Left kidney (tissue), 1 donor: ENCODE measurements at regions not wholly inside any gene's neighbourhood (a gene's known extent, or its start where the extent isn't known, plus 50 kb on each side); places are given as distances from the start of the nearest gene placed in this dataset.
"Not testable (repeated sequence)": the region's sequence is repeated elsewhere in the genome, so short reads cannot be mapped to it uniquely, and the experiment has no call there.

Experiments
- DNase-seq: peaks from one replicate; pipeline ENCODE4 v3.0.0-alpha.2; 2013

DNA sequence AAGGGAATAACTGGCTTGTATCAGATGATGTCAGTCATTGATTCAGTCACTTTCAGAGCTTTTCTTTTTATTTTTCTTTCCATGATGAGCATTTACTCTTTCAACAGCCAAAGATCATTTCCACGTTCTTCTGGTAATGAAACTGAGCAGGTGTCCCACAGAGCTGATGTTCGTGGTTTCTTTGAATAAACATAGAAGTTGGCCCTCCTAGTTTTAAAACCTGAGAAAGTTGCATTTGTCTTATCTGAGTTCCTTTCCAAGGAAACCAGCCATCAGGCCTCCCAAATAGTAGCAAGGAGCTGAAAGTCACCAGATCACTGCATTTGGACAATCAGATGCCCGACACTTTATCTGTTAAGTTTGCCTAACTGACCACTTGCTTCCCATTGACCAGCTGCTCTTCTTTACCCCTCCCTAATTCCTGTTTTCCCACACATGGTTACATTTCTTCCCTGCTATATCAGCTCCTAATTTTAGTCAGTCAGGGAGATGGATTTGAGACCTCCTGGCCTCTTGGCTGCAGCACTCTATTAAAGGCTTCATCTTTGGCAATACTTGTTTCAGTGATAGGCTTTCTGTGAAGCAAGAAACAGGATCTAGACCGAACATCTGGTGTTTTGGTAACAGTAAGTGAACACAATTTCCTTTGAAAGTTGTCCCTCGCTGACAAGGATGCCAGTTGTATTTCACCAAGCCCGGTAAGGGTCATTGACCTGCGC, 420.8 kb downstream of the CHSY3 start:
- DNase-seq, result no peak

DNA sequence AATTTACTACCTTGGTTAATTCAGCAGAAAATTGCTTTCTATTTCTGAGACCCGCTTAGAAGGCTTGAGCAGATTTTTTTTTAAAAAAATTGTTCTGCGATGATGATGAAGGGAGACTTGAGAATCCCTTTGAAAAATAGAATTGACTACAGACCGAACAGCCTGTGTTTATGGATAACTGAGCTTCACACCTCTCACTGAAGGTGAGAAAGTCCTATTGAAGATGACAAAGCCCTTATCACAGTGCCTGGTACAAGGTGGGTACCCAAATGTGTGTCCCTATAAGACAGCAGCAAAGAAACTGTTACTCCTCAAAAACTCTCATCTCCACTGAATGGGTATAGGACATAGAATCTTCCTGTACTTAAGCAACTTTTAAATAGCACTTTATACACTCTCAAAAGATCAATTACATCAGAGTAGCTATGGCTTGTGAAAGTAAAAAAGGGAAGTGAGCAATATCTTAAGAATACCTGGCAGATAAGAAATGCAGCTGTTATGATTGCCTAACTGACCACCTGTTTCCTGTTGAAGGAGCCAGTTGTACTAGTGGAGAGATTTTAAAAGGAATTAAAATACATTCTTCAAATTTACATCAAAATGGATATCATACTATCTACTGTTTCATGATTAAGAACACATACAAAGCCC, 419.7 kb downstream of the CHSY3 start:
- DNase-seq, result no peak

DNA sequence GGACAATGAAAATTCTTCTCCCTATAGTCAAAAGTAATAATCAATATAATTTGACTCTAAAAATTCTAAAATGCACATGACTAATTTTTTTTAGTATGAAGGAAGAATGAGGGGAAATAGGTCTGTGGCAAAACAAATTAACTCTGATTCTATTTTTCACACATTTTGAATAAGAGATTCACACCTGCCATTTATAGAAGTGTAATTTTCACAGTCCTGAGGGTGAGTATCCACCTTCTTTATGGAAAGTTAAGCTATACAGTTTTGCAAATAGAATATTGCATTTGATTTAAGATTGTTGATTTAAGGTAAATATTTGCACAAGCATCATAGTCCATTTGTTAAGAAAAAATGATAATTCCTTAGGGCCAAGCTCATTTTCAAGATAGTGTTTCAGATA, 417.7 kb downstream of the CHSY3 start:
- no peak for DNase-seq

DNA sequence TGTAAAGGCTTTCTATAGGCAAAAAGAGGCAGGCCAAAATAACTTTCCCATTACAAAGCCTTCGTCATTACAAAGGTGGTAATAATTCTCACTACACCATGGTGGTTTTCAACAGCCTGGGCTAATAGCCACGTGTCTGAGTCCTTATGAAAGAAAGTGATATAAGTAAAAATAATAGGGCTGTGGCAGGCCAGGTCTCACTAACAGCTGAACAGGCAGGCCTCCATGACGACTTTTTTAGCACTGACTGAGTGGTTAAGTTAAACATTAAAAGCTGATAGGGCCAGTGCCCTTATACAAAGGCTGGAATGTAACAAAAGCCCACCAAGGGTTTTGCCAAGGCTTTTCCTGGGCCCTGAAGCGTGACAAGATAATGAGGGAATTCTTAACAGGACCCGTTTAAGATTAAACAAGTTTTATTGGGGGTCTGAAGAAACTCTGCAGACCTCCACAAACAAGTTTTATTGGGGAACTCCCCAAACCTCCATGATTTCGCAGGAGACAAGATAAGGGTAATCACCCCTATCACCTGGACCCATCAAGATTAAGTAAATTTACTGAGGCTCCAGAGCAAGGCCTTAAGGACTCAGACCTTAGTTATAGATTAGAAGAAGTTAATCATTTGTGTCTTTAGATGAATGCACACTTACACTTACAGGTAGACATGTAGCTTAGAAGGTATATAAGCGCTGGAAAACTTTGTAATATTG, 412.9 kb downstream of the CHSY3 start:
- DNase-seq, result peak; percentile 57

DNA sequence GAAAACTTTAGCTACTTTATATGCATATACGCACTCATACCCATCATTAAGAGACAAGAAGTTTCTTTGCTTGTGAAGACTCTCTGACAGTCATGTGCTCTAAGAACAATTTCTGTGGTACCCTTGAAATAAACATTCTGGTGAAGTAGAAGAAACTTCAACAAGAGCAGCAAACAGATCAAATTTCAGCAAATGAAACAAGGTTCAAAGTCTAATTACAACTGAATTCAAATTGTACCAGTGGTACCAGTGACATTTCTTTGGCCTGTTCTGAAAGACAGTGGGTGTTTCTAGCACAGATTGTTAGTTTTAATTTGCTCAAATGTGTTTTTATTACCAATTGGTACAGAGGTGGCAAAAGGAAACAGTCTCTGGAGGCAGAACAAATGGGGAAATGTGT, 391.0 kb downstream of the CHSY3 start:
- DNase-seq, result no peak

DNA sequence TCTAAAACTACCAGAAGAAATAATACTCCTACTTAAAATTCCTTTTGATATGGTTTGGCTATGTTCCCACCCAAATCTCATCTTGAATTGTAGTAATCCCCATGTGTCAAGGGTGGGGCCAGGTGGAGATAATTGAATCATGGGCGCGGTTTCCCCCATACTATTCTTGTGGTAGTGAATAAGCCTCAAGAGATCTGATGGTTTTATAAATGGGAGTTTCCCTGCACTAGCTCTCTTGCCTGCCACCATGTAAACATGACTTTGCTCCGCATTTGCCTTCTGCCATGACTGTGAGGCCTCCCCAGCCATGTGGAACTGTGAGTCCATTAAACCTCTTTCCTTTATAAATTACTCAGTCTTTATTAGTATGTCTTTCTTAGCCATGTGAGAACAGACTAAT, 390.5 kb downstream of the CHSY3 start:
- DNase-seq, result not testable (repeated sequence)

DNA sequence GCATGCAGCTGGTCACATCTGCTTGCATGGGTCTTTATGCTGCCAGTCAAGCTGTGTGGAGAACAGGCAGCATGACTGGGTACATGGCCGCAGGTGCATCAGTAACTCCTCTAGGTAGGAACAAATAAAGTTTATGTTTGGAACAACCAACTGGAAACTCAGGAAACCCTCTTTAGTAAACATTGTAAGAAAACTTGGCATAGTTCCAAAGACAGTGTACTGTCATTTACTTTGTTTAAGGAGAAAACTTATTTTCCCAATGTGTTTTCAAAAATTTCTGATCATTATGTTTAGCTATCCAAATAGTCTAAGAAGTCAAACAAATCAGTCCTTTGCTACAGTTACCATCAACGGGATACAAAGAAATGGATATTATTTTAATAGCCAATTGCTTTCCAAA, 386.0 kb downstream of the CHSY3 start:
- DNase-seq, result no peak

DNA sequence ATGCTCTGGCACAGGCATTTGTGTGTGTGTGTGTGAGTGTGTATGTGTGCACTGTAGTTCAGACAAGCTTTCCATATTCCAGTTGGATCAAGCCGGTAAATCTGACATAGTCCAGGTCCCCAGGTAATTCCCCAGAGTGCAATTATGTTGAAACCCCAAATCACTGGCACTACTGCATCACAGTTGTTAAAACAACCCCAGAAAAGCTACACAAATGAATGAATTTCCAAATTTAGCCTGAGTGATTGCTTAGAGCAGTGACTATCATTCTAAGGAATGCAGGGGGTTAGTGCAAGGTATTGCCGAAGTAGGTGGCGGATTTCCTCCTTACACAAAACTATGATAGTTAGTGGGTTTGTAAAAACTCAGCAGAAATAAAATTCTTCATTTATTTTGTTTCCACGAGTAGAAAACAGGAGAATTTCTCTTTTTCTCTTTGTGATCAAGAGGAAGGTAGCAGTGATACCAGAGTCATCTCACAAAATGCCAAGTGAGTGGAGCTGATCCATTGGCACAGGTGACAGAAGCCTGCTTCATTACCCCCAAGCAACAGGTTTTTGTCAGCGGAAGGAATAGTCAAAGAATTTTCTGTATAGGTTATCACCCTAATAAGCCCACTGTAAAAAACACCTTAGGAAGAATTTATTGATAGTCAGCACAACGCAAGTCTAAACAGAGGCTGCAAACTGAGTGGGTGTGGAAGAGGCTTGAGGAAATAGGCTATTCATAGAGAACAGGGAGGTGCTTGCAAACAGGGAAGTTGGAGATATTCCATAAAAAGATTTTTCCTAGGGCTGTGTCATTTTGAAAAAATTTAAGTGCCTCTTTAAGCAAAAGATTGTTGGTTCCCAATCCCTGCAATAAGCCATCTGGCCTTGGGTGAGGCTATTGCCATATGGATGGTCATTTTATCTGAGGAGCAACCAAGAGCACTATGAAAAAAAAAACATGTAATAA, 385.1 kb downstream of the CHSY3 start:
- no peak for DNase-seq

DNA sequence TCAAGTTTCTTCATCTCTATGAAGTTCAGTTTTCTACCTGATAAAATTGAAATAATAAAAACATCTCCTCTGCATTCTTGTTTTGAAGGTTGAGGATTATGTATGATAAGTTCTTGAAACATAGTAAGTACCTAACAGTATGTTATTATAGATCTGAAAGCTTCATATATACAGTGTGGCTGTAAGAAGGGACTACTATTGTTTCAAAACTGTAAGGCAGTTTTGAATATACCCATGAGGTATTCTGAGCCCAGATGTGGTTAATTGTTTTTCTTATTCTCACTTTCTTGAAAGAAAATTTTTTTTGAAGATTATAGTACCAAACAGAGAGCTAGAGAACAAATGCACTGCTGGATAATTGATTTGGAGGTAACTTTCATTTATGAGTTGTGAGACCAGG, 383.2 kb downstream of the CHSY3 start:
- no peak for DNase-seq

DNA sequence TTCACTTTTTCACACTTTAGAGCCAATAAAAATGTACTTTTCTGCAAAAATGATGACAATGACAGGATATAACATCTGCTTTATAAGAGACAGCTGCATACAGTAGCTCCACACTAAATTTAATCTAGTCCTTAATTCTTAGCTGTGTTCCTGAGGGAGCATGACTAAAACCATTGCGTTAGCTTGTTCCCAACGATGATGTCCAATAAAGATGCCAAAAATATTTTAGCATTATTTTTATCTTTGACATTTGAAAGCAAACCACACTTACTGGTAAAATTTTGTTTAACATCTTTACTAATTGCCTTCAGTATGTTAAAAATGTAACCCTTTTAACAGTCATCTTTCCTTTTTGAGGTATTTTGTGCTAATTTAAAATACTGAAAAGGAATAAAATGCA, 382.7 kb downstream of the CHSY3 start:
- DNase-seq, result no peak

DNA sequence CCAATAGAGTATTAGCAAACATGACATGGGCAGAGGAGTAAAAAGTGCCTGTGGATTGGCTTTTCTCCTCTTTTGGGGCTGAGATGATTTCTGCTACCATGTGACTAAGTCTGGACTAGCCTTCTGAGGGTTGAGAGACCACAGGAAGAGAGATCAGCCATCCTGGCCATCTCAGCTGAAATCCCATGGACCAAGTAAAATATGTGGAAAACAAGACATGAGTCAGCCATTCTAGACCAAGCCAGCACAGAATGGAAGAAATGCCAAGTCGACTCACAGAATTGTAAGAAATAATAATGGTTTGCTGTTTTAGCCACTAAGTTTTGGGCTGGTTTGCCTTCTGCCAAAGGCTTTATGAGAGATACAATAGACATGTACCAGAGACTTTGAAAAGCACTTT, 377.8 kb downstream of the CHSY3 start:
- no peak for DNase-seq

DNA sequence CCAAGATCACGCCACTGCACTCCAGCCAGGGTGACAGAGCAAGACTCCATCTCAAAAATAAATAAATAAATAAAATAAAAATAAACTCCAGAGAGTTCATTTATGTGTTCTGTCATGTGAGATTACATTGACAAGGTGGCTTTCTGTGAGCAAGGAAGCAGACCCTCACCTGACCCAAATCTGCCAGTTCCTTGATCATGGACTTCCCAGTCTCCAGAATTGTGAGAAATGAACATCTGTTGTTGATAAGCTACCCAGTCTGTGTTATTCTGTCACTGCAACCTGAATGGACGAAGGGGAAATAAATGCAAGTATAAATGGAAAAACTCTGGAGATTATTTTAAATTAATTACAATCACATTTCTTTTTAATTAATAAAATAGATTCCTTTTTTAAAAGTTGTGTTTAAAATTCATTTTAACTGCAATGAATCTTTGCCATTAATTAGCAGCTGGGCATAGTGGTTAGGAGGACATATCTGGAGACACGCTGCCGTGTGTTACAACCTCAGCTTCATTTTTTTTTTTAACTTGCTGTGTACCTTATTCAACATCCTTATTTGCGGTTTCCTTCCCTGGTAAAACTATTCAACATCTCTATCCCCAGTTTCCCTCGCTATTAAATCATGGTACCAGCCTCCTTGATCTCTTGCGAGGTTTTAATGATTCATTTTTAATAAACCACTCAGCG, 376.4 kb downstream of the CHSY3 start:
- DNase-seq, result no peak

DNA sequence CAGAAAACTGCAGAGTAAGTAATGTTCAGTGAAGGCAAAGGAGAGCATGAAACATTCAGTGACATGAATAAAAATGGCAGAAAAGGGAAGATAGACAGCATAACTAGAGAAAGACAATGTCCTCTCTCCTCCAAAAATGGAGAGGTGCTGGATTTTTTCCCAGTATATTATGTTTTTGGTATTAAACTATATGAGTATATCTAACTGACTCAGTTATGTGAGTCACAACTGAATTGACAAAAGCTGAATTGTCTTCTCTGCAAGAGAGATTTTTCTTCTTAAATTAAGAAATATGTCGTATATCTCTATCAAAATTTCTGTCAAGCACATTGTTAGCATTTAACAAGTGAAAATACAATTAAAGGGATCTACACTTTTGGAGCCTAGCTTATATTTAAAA, 375.1 kb downstream of the CHSY3 start:
- DNase-seq, result no peak

DNA sequence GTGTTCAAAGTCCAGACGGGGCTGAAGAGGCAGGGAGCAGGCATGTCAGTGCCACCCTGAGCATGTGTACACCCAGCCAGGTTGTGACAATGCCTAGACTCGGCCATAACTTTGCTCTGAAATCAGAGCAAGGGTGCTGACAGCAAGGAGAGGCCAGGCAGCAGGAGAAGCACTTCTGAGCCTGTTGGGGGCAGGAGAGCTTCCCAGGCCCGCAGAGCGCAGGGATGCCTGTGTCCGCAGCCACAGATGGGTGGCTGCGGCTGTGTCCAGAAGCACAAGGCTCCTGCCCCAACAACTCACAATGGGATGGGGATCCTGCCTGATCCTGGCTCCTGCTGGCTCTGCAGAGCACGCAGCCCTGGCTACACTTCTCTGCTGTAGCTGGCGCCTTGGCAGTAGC, 373.9 kb downstream of the CHSY3 start:
- no peak for DNase-seq

DNA sequence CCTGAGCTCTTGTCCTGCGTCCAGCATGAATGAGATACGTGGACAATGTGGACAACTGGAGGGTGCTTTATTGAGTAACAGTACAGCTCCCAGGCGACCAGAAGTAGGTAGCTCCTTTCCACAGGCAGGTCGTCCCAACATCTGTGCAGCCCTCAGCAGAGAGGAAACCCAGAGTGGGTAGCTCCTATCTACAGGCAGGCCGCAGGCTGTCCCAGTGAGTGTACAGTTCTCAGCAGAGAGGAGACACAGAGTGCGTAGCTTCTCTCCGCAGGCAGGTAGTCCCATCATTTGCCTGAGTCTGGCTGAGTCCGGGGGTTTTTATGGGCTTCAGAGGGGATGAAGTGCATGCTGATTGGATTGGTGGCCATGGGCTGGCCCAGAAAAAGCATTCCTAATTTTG, 373.3 kb downstream of the CHSY3 start:
- DNase-seq, result no peak

DNA sequence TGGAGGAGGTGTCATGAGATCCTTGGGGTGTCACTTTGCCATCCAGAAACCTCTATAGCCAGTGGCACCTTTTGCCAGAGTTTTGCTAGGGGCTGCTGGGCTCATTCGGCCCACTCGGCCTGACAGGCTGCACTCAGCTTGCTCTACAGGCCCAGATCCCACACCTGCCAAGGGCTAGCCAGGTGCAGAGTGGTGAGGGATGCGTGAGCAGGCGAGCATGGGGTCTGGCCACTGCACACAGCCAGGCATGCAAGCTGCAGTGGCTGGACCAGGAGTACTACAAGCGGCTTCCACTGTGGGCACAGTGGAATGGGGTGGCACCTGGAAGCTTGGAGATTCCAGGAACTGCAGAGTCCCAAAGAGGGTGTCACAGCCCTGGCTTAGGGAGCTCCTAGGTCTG, 372.7 kb downstream of the CHSY3 start:
- DNase-seq, result no peak

DNA sequence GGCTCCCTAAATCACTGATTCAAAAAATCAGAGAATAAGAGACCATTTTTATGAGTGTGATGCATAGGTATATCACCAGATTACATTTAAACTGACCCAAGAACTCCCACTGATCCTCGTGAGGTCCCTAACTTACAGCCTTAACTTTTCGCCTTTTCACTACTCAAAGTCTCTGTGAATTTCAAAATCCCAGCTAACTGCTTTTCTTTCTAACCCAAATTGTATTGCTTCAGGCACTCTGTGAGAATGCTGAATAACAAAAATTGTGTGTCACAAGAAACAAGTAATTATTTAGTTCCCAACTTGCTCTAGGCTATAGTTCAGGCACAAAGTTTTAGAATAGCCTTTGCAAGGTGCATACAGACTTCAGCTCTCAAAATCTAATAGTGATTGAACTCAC, 368.6 kb downstream of the CHSY3 start:
- no peak for DNase-seq

DNA sequence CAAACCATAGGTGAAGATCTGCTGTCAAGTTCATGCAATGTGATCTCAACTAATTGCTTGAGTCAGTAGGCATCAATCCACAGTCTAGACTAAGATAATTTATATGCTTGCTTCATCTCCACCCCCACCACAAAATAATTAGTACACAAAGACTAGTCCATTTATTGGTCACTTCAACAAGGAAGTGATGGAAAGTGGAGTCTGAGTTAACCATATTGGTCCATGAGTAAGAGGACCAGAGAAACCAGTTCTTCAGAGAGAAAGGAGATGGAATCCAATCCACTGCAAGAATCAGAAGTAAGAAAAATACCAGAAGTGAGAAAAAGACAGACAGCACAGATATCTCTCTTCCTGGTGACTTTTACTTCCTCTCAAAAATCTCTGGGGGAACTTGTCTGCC, 366.5 kb downstream of the CHSY3 start:
- no peak for DNase-seq

DNA sequence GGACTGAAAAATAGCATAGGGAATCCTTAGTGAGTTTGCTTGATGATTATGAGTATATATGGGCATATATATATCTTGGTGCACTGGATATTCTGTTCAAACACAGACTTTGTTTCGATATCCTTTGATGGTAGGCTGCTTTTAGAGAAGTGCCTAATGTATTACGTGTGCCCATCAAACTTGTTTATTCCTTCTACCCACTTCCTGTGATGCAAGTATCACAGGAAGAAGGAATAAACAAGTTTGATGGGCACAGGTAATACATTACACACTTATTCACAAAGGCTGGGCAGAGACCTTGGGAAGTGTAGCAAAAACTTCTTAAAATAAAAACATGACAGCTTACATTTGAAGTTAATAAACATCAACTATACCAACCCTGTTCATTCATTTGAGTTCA, 364.2 kb downstream of the CHSY3 start:
- DNase-seq, result no peak

DNA sequence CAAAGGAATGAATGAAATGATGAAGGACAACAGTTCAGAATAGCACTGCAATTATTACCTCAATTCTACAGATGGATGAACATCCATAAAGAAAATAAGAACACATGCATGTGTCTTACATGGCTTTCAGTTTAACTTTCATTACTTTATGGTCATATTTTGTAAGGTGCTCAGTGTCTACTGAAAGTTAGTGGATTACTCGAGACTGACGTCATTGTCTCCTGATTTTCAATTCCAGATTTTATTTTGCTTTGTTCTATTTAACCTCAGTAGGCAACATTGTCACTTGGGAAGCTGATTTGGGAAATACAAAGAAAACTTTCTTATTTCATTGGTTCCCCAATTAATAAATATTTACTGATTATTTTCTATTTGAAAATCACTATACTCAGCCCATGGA, 363.7 kb downstream of the CHSY3 start:
- DNase-seq, result no peak

DNA sequence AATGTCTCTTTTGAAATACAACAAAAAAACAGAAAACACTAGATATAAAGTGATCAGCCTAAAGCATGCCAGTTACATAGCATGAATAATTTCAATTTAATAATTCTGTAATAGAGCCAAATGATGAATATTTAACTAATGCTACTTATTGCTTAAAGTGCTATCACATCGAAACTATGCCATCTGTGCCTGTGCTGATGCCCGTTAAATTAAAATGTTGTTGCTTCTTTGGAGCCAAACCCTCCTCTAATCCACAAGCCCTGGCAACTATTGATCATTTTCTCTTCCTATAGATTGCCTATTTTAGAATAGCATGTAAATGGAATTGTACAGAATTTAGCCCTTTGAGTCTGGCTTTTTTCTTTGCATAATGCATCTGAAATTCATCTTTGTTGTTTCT, 356.2 kb downstream of the CHSY3 start:
- no peak for DNase-seq

DNA sequence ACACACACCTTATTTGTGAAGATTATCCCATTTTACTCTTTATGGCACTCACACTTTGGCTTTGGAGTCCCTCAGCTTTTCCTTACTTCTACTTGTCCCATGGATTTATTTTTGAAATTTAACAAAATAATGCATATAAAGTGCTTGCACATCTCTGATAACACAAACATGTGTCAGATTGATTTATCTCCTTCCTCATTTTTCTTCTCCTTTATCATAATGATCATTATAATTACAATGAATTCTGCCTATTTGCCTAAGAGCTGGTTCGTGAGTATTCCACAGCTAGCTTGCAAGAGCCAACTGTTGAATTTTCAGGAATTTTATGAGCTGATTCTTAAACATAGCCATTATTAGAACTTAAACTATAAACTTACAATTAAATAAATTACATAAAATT, 347.7 kb downstream of the CHSY3 start:
- DNase-seq, result no peak
